Mesenchymal stem cell (in vitro differentiated cells and primary cell): ENCODE measurements at regions not wholly inside any gene's neighbourhood (a gene's known extent, or its start where the extent isn't known, plus 50 kb on each side); places are given as distances from the start of the nearest gene placed in this dataset.
"Not testable (repeated sequence)": the region's sequence is repeated elsewhere in the genome, so short reads cannot be mapped to it uniquely, and the experiment has no call there.

ENCODE experiments used
- DNase-seq: peaks from one replicate; pipeline ENCODE4 v3.0.0-alpha.2; 2013
- H2AFZ ChIP-seq: one replicate; pipeline ENCODE4 v1.6.1; 2013; ENCODE audit warnings: low read depth, mild to moderate bottlenecking, control low read depth, inconsistent platforms, low read length, moderate library complexity
- H2AK5ac ChIP-seq: 2 replicates; pipeline ENCODE4 v1.6.1; 2013; ENCODE audit warnings: low read length, moderate library complexity, mild to moderate bottlenecking, inconsistent platforms; ENCODE audit not compliant: severe bottlenecking
- H2BK120ac ChIP-seq: one replicate; pipeline ENCODE4 v1.6.1; 2013; ENCODE audit warnings: low read depth, mild to moderate bottlenecking, inconsistent platforms, low read length, moderate library complexity
- H2BK12ac ChIP-seq, 2 experiments: one replicate each; pipeline ENCODE4 v1.6.1; 2013; ENCODE audit warnings: inconsistent platforms in 2 of 2, low read length in 2 of 2, mild to moderate bottlenecking in 2 of 2, moderate library complexity in 2 of 2, control low read depth in 1 of 2
- H2BK15ac ChIP-seq: one replicate; pipeline ENCODE4 v1.6.1; 2013; ENCODE audit warnings: mild to moderate bottlenecking, low read depth, inconsistent platforms; ENCODE audit not compliant: poor library complexity, severe bottlenecking
- H2BK5ac ChIP-seq: 2 replicates; pipeline ENCODE4 v1.6.1; 2013; ENCODE audit warnings: low read depth, mild to moderate bottlenecking, low read length, control low read depth, inconsistent platforms; ENCODE audit not compliant: poor library complexity, severe bottlenecking
- H3K14ac ChIP-seq, 2 experiments: one replicate each; pipeline ENCODE4 v1.6.1; 2013; ENCODE audit warnings: inconsistent platforms in 2 of 2, low read length in 2 of 2, control low read depth in 1 of 2, mild to moderate bottlenecking in 1 of 2, moderate library complexity in 1 of 2
- H3K18ac ChIP-seq, 2 experiments: one replicate each; pipeline ENCODE4 v1.6.1; 2013; ENCODE audit warnings: inconsistent platforms in 2 of 2, low read length in 2 of 2, control low read depth in 1 of 2, low read depth in 1 of 2, mild to moderate bottlenecking in 1 of 2
- H3K23ac ChIP-seq, 2 experiments: one replicate each; pipeline ENCODE4 v1.6.1; 2013; ENCODE audit warnings: inconsistent platforms in 2 of 2, low read length in 2 of 2, mild to moderate bottlenecking in 2 of 2, moderate library complexity in 2 of 2, control low read depth in 1 of 2
- H3K27ac ChIP-seq: 2 replicates; pipeline ENCODE4 v1.5.1; 2013; ENCODE audit warnings: mild to moderate bottlenecking, moderate library complexity, low read length, control low read depth, inconsistent platforms; ENCODE audit not compliant: poor library complexity, severe bottlenecking
- H3K27me3 ChIP-seq, 2 experiments: 2 replicates each; pipeline versions ENCODE4 v1.6.1 to v1.7.0; 2013; ENCODE audit warnings: low read length in 2 of 2, mild to moderate bottlenecking in 2 of 2, moderate library complexity in 2 of 2, control low read depth in 1 of 2, inconsistent platforms in 1 of 2; ENCODE audit not compliant: control insufficient read depth in 1 of 2, insufficient read depth in 1 of 2
- H3K36me3 ChIP-seq, 2 experiments: 2 replicates each; pipeline versions ENCODE4 v1.6.1 to v1.7.0; 2013; ENCODE audit warnings: low read length in 2 of 2, control low read depth in 1 of 2, inconsistent platforms in 1 of 2, low read depth in 1 of 2, mild to moderate bottlenecking in 1 of 2; ENCODE audit not compliant: insufficient read depth in 2 of 2, control insufficient read depth in 1 of 2
- H3K4ac ChIP-seq, 2 experiments: one replicate each; pipeline ENCODE4 v1.6.1; 2013; ENCODE audit warnings: inconsistent platforms in 2 of 2, low read length in 2 of 2, mild to moderate bottlenecking in 2 of 2, moderate library complexity in 2 of 2, control low read depth in 1 of 2, low read depth in 1 of 2
- H3K4me1 ChIP-seq: 2 replicates; pipeline ENCODE4 v1.6.1; 2013; ENCODE audit warnings: low read depth, low read length, control low read depth; ENCODE audit not compliant: control insufficient read depth, insufficient read depth
- H3K4me2 ChIP-seq: 2 replicates; pipeline ENCODE4 v1.6.1; 2013; ENCODE audit warnings: low read length, mild to moderate bottlenecking, inconsistent platforms; ENCODE audit not compliant: poor library complexity, severe bottlenecking
- H3K4me3 ChIP-seq, 2 experiments: 2 replicates each; pipeline versions ENCODE4 v1.5.1 to v1.7.0; 2013; ENCODE audit warnings: low read length in 2 of 2, mild to moderate bottlenecking in 2 of 2, control low read depth in 1 of 2, low read depth in 1 of 2; ENCODE audit not compliant: insufficient read depth in 1 of 2
- H3K79me1 ChIP-seq: replicated peaks from 2 replicates; pipeline ENCODE4 v1.6.1; 2013; ENCODE audit warnings: mild to moderate bottlenecking, control low read depth, low read length, inconsistent platforms; ENCODE audit not compliant: poor library complexity, severe bottlenecking
- H3K9ac ChIP-seq: 2 replicates; pipeline ENCODE4 v1.7.0; 2013; ENCODE audit warnings: mild to moderate bottlenecking, low read length, moderate library complexity
- H3K9me3 ChIP-seq: 2 replicates; pipeline ENCODE4 v1.7.0; 2013; ENCODE audit warnings: mild to moderate bottlenecking, low read length; ENCODE audit not compliant: control insufficient read depth
- H4K8ac ChIP-seq: one replicate; pipeline ENCODE4 v1.6.1; 2013; ENCODE audit warnings: inconsistent platforms, mild to moderate bottlenecking, low read length, moderate library complexity
- H4K91ac ChIP-seq: one replicate; pipeline ENCODE4 v1.6.1; 2013; ENCODE audit warnings: mild to moderate bottlenecking, low read length, inconsistent platforms
- WGBS: methylation state at CpG from one replicate; pipeline ENCODE4 v1.1.7; 2013; ENCODE audit warnings: mixed read lengths; 5-methylcytosine and 5-hydroxymethylcytosine counted together

- Histone ChIP-seq H4K91ac (no peak overlapping the region), H3K4ac (no peak overlapping the region), H2BK120ac (no peak overlapping the region), H3K27ac (no peak overlapping the region), H3K4me3 (no peak overlapping the region), H3K14ac (no peak overlapping the region), H2AFZ (no peak overlapping the region), H3K36me3 (no peaks in the 10 kb centered on the region), H2BK5ac (no peak overlapping the region), H2BK12ac (no peak overlapping the region), H3K4me1 (no peaks in the 10 kb centered on the region), H3K27me3 (no peaks in the 10 kb centered on the region), H3K23ac (no peak overlapping the region), H2AK5ac (no peak overlapping the region), H2BK15ac (no peak overlapping the region), H4K8ac (no peak overlapping the region), H3K18ac (no peak overlapping the region), H3K4me2 (no peak overlapping the region), H3K9ac (no peak overlapping the region), H3K79me1 (no peaks in the 10 kb centered on the region), H3K9me3 (peaks cover 10% of the 10 kb centered on the region)
- no peak for DNase-seq
- 89% methylated on average over 2 of the region's 3 CpGs for WGBS
Measured at GRCh38 chr12:83886479-83886878, 1026.1 kb downstream of the SLC6A15 start.

GRCh38 chr12:83870921-83871599, 1041.5 kb downstream of the SLC6A15 start:
- H3K4me3 ChIP-seq, H2BK12ac ChIP-seq, H3K18ac ChIP-seq, H4K91ac ChIP-seq, DNase-seq, H3K36me3 ChIP-seq, H2BK5ac ChIP-seq, H3K4me1 ChIP-seq, H3K23ac ChIP-seq, H3K14ac ChIP-seq, H2BK15ac ChIP-seq, H2AFZ ChIP-seq, H3K9me3 ChIP-seq, H3K9ac ChIP-seq, H3K27me3 ChIP-seq, H2AK5ac ChIP-seq, H3K79me1 ChIP-seq, H4K8ac ChIP-seq, H3K4me2 ChIP-seq, H2BK120ac ChIP-seq, H3K4ac ChIP-seq, H3K27ac ChIP-seq: not testable (repeated sequence)
- WGBS = 97% methylated on average over 20 of the region's 20 CpGs

- DNase-seq = no peak
- no peak overlapping the region for H3K27ac ChIP-seq
- no peaks in the 10 kb centered on the region for H3K79me1 ChIP-seq
- H3K23ac ChIP-seq = no peak overlapping the region
- no peak overlapping the region for H3K4ac ChIP-seq
- no peak overlapping the region for H2AFZ ChIP-seq
- no peak overlapping the region for H2BK120ac ChIP-seq
- no peak overlapping the region for H3K9ac ChIP-seq
- H2BK12ac ChIP-seq = no peak overlapping the region
- H4K91ac ChIP-seq = no peak overlapping the region
- no peak overlapping the region for H3K18ac ChIP-seq
- H3K36me3 ChIP-seq = no peaks in the 10 kb centered on the region
- no peak overlapping the region for H3K14ac ChIP-seq
- no peak overlapping the region for H4K8ac ChIP-seq
- H3K4me3 ChIP-seq = no peak overlapping the region
- no peak overlapping the region for H2AK5ac ChIP-seq
- 100% methylated on average over 3 of the region's 4 CpGs for WGBS
- H2BK15ac ChIP-seq = no peak overlapping the region
- H2BK5ac ChIP-seq = no peak overlapping the region
- H3K4me2 ChIP-seq = no peak overlapping the region
- H3K4me1 ChIP-seq = no peaks in the 10 kb centered on the region
- no peaks in the 10 kb centered on the region for H3K27me3 ChIP-seq
- H3K9me3 ChIP-seq = peaks cover 3% of the 10 kb centered on the region
Measured at GRCh38 chr12:83866477-83866876, 1046.1 kb downstream of the SLC6A15 start.

GRCh38 chr12:83865431-83865830, 1047.2 kb downstream of the SLC6A15 start:
- no peak overlapping the region for H3K18ac ChIP-seq
- H3K27me3 ChIP-seq = no peaks in the 10 kb centered on the region
- 100% methylated on average over 1 of the region's 1 CpG for WGBS
- no peak overlapping the region for H3K4ac ChIP-seq
- no peaks in the 10 kb centered on the region for H3K4me1 ChIP-seq
- H3K4me3 ChIP-seq = no peak overlapping the region
- no peak overlapping the region for H3K9ac ChIP-seq
- no peaks in the 10 kb centered on the region for H3K79me1 ChIP-seq
- no peak overlapping the region for H2BK5ac ChIP-seq
- H3K27ac ChIP-seq = no peak overlapping the region
- no peak overlapping the region for H2AFZ ChIP-seq
- H4K91ac ChIP-seq = no peak overlapping the region
- peaks cover 3% of the 10 kb centered on the region for H3K9me3 ChIP-seq
- H3K4me2 ChIP-seq = no peak overlapping the region
- no peak overlapping the region for H2BK12ac ChIP-seq
- H2BK15ac ChIP-seq = no peak overlapping the region
- no peak overlapping the region for H2BK120ac ChIP-seq
- no peak overlapping the region for H3K14ac ChIP-seq
- no peaks in the 10 kb centered on the region for H3K36me3 ChIP-seq
- DNase-seq = no peak
- H4K8ac ChIP-seq = no peak overlapping the region
- H2AK5ac ChIP-seq = no peak overlapping the region
- H3K23ac ChIP-seq = no peak overlapping the region
